H1 (cell line): ENCODE measurements at regions not wholly inside any gene's neighbourhood (a gene's known extent, or its start where the extent isn't known, plus 50 kb on each side); places are given as distances from the start of the nearest gene placed in this dataset.

Source experiments
- CTCF ChIA-PET: fragments of 300-600 bp; sonication (Branson Sonifier 250); formaldehyde crosslinking; loops from one replicate; lab custom pipeline; 2021; ENCODE audit not compliant: partially characterized antibody; lab: Charles Lee
- POLR2A ChIA-PET: fragments of 300-600 bp; sonication (Branson Sonifier 250); formaldehyde crosslinking; loops from one replicate; lab custom pipeline; 2021; ENCODE audit warnings: inconsistent platforms; ENCODE audit not compliant: partially characterized antibody; lab: Charles Lee
- DNase-seq, 2 experiments: peaks; one replicate each; pipeline versions ENCODE4 v3.0.0 to v3.0.0-alpha.2; 2010 to 2022; ENCODE audit warnings: low spot score in 2 of 2, low read depth in 1 of 2, mixed read lengths in 1 of 2
- FAIRE-seq: peaks from 2 replicates; lab custom pipeline; 2011; peaks lifted over from hg19 to GRCh38; lab: Jason Lieb, UNC
- H2AFZ ChIP-seq: 2 replicates; pipeline ENCODE4 v1.8.1; 2012; ENCODE audit warnings: low read length, inconsistent platforms
- H2AK5ac ChIP-seq: 2 replicates; pipeline ENCODE4 v1.6.1; 2013; ENCODE audit warnings: low read depth, low read length
- H2BK120ac ChIP-seq: replicated peaks from 2 replicates; pipeline ENCODE3; 2013; ENCODE audit warnings: low read depth, low read length, inconsistent platforms
- H2BK12ac ChIP-seq: 2 replicates; pipeline ENCODE4 v1.6.1; 2013; ENCODE audit warnings: low read depth, low read length
- H2BK15ac ChIP-seq: 2 replicates; pipeline ENCODE4 v1.6.1; 2013; ENCODE audit warnings: low read length
- H2BK20ac ChIP-seq: 2 replicates; pipeline ENCODE4 v1.6.1; 2013; ENCODE audit warnings: low read length
- H2BK5ac ChIP-seq: 2 replicates; pipeline ENCODE4 v1.6.1; 2013; ENCODE audit warnings: low read depth, low read length
- H3K14ac ChIP-seq: 2 replicates; pipeline ENCODE4 v1.6.1; 2013; ENCODE audit warnings: inconsistent platforms; ENCODE audit not compliant: insufficient read length
- H3K18ac ChIP-seq: 2 replicates; pipeline ENCODE4 v1.6.1; 2013; ENCODE audit warnings: low read length; ENCODE audit errors: extremely low read depth
- H3K23ac ChIP-seq: 2 replicates; pipeline ENCODE4 v1.6.1; 2013; ENCODE audit warnings: inconsistent platforms; ENCODE audit not compliant: insufficient read length
- H3K23me2 ChIP-seq: 2 replicates; pipeline ENCODE4 v1.6.1; 2013; ENCODE audit warnings: low read depth, low read length
- H3K27ac ChIP-seq: 2 replicates; pipeline ENCODE4 v1.6.1; 2011; ENCODE audit warnings: low read depth, low read length, inconsistent platforms
- H3K27me3 ChIP-seq, 4 experiments: replicated peaks in 1 of 4; 1 replicate in 1 of 4; 2 replicates in 3 of 4; pipeline versions ENCODE4 v1.6.1 to v1.8.1; 2011 to 2013; ENCODE audit warnings: low read length in 3 of 4, mild to moderate bottlenecking in 3 of 4, inconsistent platforms in 2 of 4, mixed read lengths in 2 of 4, moderate library complexity in 1 of 4; ENCODE audit not compliant: control insufficient read depth in 3 of 4, insufficient read depth in 3 of 4; ENCODE audit errors: extremely low read depth in 1 of 4
- H3K36me3 ChIP-seq, 4 experiments: 2 replicates each; pipeline versions ENCODE4 v1.6.1 to v1.8.1; 2011 to 2013; ENCODE audit warnings: mild to moderate bottlenecking in 4 of 4, low read length in 3 of 4, moderate library complexity in 2 of 4, control low read depth in 1 of 4, inconsistent platforms in 1 of 4; ENCODE audit not compliant: insufficient read depth in 4 of 4, control insufficient read depth in 2 of 4
- H3K4ac ChIP-seq: replicated peaks from 2 replicates; pipeline ENCODE3; 2013; ENCODE audit warnings: low read length, low read depth, mixed read lengths, inconsistent platforms; ENCODE audit not compliant: insufficient read length
- H3K4me1 ChIP-seq, 4 experiments: replicated peaks in 1 of 4; 1 replicate in 1 of 4; 2 replicates in 3 of 4; pipeline versions ENCODE4 v1.6.1 to v1.8.1; 2011 to 2013; ENCODE audit warnings: low read length in 3 of 4, inconsistent platforms in 2 of 4, mixed read lengths in 1 of 4; ENCODE audit not compliant: insufficient read depth in 4 of 4, control insufficient read depth in 3 of 4
- H3K4me2 ChIP-seq, 2 experiments: 2 replicates each; pipeline versions ENCODE4 v1.6.1 to v1.8.1; 2011 to 2013; ENCODE audit warnings: low read depth in 2 of 2, low read length in 2 of 2, control low read depth in 1 of 2, inconsistent platforms in 1 of 2, mild to moderate bottlenecking in 1 of 2; ENCODE audit not compliant: insufficient read depth in 1 of 2
- H3K4me3 ChIP-seq, 4 experiments: fragments of 200-600, 300-600 bp in 1 of 4; sonication (generic), shearing (Covaris generic), sonication (Bioruptor Twin) in 1 of 4; 2 replicates each; pipeline versions ENCODE4 v1.5.1 to v1.8.1; 2011 to 2016; ENCODE audit warnings: low read length in 4 of 4, low read depth in 3 of 4, control low read depth in 2 of 4, inconsistent platforms in 2 of 4, mild to moderate bottlenecking in 2 of 4, mixed read lengths in 1 of 4, moderate library complexity in 1 of 4; ENCODE audit not compliant: insufficient read depth in 2 of 4; ENCODE audit errors: extremely low read depth in 1 of 4
- H3K56ac ChIP-seq: replicated peaks from 2 replicates; pipeline ENCODE3; 2013; ENCODE audit warnings: low read depth, mild to moderate bottlenecking, mixed read lengths, low read length, inconsistent platforms; ENCODE audit not compliant: insufficient read length
- H3K79me1 ChIP-seq: 2 replicates; pipeline ENCODE4 v1.6.1; 2013; ENCODE audit warnings: low read depth, low read length, control low read depth
- H3K79me2 ChIP-seq, 2 experiments: 2 replicates each; pipeline versions ENCODE4 v1.6.1 to v1.8.1; 2012 to 2013; ENCODE audit warnings: low read length in 2 of 2, mild to moderate bottlenecking in 2 of 2, inconsistent platforms in 1 of 2; ENCODE audit not compliant: insufficient read depth in 2 of 2, control insufficient read depth in 1 of 2
- H3K9ac ChIP-seq, 4 experiments: replicated peaks in 1 of 4; 1 replicate in 1 of 4; 2 replicates in 3 of 4; pipeline versions ENCODE4 v1.6.1 to v1.8.1; 2011 to 2013; ENCODE audit warnings: low read depth in 3 of 4, low read length in 3 of 4, control low read depth in 2 of 4, mild to moderate bottlenecking in 2 of 4, moderate library complexity in 2 of 4, inconsistent platforms in 1 of 4; ENCODE audit errors: extremely low read depth in 1 of 4
- H3K9me3 ChIP-seq, 2 experiments: 2 replicates each; pipeline versions ENCODE4 v1.6.1 to v1.8.1; 2012 to 2013; ENCODE audit warnings: mild to moderate bottlenecking in 2 of 2, moderate library complexity in 2 of 2, control low read depth in 1 of 2, inconsistent platforms in 1 of 2, low read depth in 1 of 2, low read length in 1 of 2, mixed read lengths in 1 of 2; ENCODE audit not compliant: insufficient read depth in 2 of 2
- H4K20me1 ChIP-seq, 2 experiments: replicated peaks in 1 of 2; 2 replicates each; pipeline versions ENCODE3 to v1.8.1; 2011 to 2013; ENCODE audit warnings: inconsistent platforms in 2 of 2, low read length in 2 of 2, mild to moderate bottlenecking in 1 of 2; ENCODE audit not compliant: insufficient read depth in 2 of 2, control insufficient read depth in 1 of 2
- H4K5ac ChIP-seq: 2 replicates; pipeline ENCODE4 v1.6.1; 2013; ENCODE audit warnings: low read length, low read depth, mixed read lengths, inconsistent platforms; ENCODE audit not compliant: insufficient read length
- H4K8ac ChIP-seq: 2 replicates; pipeline ENCODE4 v1.8.0; 2013; ENCODE audit warnings: mild to moderate bottlenecking, moderate library complexity, low read length, inconsistent platforms; ENCODE audit not compliant: insufficient read depth; ENCODE audit errors: extremely low read depth
- H4K91ac ChIP-seq: replicated peaks from 2 replicates; pipeline ENCODE3; 2013; ENCODE audit warnings: low read length, mixed read lengths, inconsistent platforms; ENCODE audit not compliant: insufficient read length
- BCL11A ChIP-seq, 2 experiments: IDR thresholded peaks; one replicate each; pipeline ENCODE4 v1.6.1; 2011; ENCODE audit warnings: low read depth in 2 of 2, low read length in 2 of 2, mild to moderate bottlenecking in 2 of 2
- CREB1 ChIP-seq: IDR thresholded peaks from 2 replicates; pipeline ENCODE4 v1.6.1; 2012; ENCODE audit warnings: inconsistent platforms
- EGR1 ChIP-seq: IDR thresholded peaks from 2 replicates; pipeline ENCODE4 v1.6.1; 2011; ENCODE audit warnings: low read depth, low read length, borderline replicate concordance
- FOSL1 ChIP-seq: IDR thresholded peaks from 2 replicates; pipeline ENCODE4 v1.6.1; 2011; ENCODE audit warnings: mild to moderate bottlenecking, low read depth, low read length, moderate library complexity; ENCODE audit not compliant: insufficient read depth
- JUND ChIP-seq: IDR thresholded peaks from 2 replicates; pipeline ENCODE4 v1.6.1; 2011; ENCODE audit warnings: mild to moderate bottlenecking, improper control_type of control experiment, low read length
- KDM5A ChIP-seq: fragments of 200-600 bp; IDR thresholded peaks from 2 replicates; pipeline ENCODE4 v1.7.1; 2012; ENCODE audit warnings: mild to moderate bottlenecking, low read length, inconsistent platforms, mixed read lengths
- MAFK ChIP-seq: IDR thresholded peaks from 2 replicates; pipeline ENCODE4 v1.6.1; 2012; ENCODE audit warnings: low read depth, mild to moderate bottlenecking, improper control_type of control experiment, low read length
- POU5F1 ChIP-seq: IDR thresholded peaks from 2 replicates; pipeline ENCODE4 v1.6.1; 2011; ENCODE audit warnings: low read depth, mild to moderate bottlenecking, low read length, moderate library complexity
- RFX5 ChIP-seq: IDR thresholded peaks from 2 replicates; pipeline ENCODE4 v1.6.1; 2011; ENCODE audit warnings: low read depth, low read length, improper control_type of control experiment, borderline replicate concordance
- RXRA ChIP-seq: IDR thresholded peaks from 2 replicates; pipeline ENCODE4 v1.6.1; 2011; ENCODE audit warnings: low read depth, mild to moderate bottlenecking, low read length, moderate library complexity; ENCODE audit not compliant: insufficient read depth
- TEAD4 ChIP-seq: IDR thresholded peaks from 2 replicates; pipeline ENCODE4 v1.6.1; 2012; ENCODE audit warnings: low read depth, low read length, inconsistent platforms, mixed read lengths
- USF2 ChIP-seq: IDR thresholded peaks from 2 replicates; pipeline ENCODE4 v1.6.1; 2011; ENCODE audit warnings: low read length, improper control_type of control experiment
- ZNF274 ChIP-seq: IDR thresholded peaks from 2 replicates; pipeline ENCODE4 v1.7.0; 2012; ENCODE audit warnings: low read length, borderline replicate concordance; ENCODE audit errors: extremely low read depth
- WGBS, 2 experiments: shearing (Covaris generic) in 1 of 2; methylation state at CpG; one replicate each; pipeline versions ENCODE4 v1.1.6 to v1.1.7; 2013 to 2015; ENCODE audit warnings: low lambda C conversion rate in 2 of 2, mixed read lengths in 2 of 2, inconsistent platforms in 1 of 2, low coverage in 1 of 2, missing lambda C conversion rate in 1 of 2; ENCODE audit not compliant: insufficient replicate concordance in 2 of 2, insufficient coverage in 1 of 2, insufficient read length in 1 of 2; ENCODE audit errors: extremely low coverage in 1 of 2, missing lambda C conversion rate in 1 of 2; 5-methylcytosine and 5-hydroxymethylcytosine counted together
- TF ChIP-seq, protein P1 (sequence below): IDR thresholded peaks from 2 replicates; pipeline ENCODE4 v1.6.1; 2012; ENCODE audit warnings: inconsistent platforms

DNA sequence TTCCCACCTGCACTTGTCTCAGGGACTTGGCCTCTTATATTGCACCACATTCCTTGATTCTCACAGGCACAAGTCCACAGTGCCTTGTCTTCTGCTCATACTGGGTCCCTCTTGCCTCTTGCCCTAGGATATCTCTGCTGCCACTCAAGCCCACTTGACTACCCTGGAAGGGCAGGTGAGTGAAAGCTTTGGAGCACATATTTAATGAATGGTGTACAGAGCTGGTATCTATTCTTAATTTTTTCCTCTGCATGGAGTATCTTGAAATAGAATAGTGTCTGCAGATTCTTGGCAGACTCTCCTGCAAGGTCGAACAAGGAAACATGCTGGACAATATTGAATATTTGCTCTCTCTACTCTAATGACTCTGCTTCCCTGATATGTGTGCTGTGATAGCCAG is 1248.0 kb downstream of the MAT2B start:
- WGBS, 2 experiments = 90% methylated on average over 1 of the region's 1 CpG; no CpG with 5 or more reads in 1 of the 2 experiments
- FAIRE-seq = no peak
- H3K27ac ChIP-seq = no peak overlapping the region
- TF ChIP-seq JUND = no peak
- TF ChIP-seq USF2 = no peak
- no peak for TF ChIP-seq BCL11A (IDR thresholded peaks at IDR 0.05; ENCODE audit: low read depth in 2 of 2, low read length in 2 of 2)
- no peak for TF ChIP-seq FOSL1
- TF ChIP-seq RXRA = no peak
- no peak for TF ChIP-seq POU5F1
- TF ChIP-seq ZNF274 = no peak
- TF ChIP-seq EGR1 = no peak
- TF ChIP-seq RFX5 = no peak
- TF ChIP-seq TEAD4 = no peak
- no peak for TF ChIP-seq KDM5A
- TF ChIP-seq MAFK = no peak
- no peak for TF ChIP-seq CREB1
- TF ChIP-seq, protein P1, sequence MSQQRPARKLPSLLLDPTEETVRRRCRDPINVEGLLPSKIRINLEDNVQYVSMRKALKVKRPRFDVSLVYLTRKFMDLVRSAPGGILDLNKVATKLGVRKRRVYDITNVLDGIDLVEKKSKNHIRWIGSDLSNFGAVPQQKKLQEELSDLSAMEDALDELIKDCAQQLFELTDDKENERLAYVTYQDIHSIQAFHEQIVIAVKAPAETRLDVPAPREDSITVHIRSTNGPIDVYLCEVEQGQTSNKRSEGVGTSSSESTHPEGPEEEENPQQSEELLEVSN = no peak

More for the DNA sequence above, 1248.0 kb downstream of the MAT2B start:
- Histone ChIP-seq H2BK15ac (no peak overlapping the region), H3K4ac (no peak overlapping the region), H3K4me1 (no peaks in the 10 kb centered on the region), H4K8ac (no peak overlapping the region), H2AFZ (no peak overlapping the region), H4K20me1 (no peaks in the 10 kb centered on the region), H3K18ac (no peak overlapping the region), H3K9me3 (no peaks in the 10 kb centered on the region), H3K4me2 (no peak overlapping the region), H2BK20ac (no peak overlapping the region), H2BK12ac (no peak overlapping the region), H3K56ac (no peak overlapping the region), H3K23ac (no peak overlapping the region), H2BK120ac (no peak overlapping the region), H4K5ac (no peak overlapping the region), H3K14ac (no peak overlapping the region), H3K36me3 (no peaks in the 10 kb centered on the region), H3K23me2 (no peaks in the 10 kb centered on the region), H3K79me1 (no peaks in the 10 kb centered on the region), H3K9ac (no peak overlapping the region), H2AK5ac (no peak overlapping the region; the same call in 1 of the 2 replicates), H4K91ac (no peak overlapping the region), H3K27me3 (no peaks in the 10 kb centered on the region), H3K79me2 (no peaks in the 10 kb centered on the region), H3K4me3 (no peak overlapping the region), H2BK5ac (no peak overlapping the region)
- DNase-seq = no peak
- CTCF ChIA-PET = interaction anchor here (0.8 to 1.0 kb wide), 2 partner anchors 81 to 84 kb away, joined by 3 read pairs; no protein-coding TSS in a partner anchor
- POLR2A ChIA-PET = no interaction called here
